Fibroblast of the aortic adventitia (primary cell): ENCODE measurements at regions not wholly inside any gene's neighbourhood (a gene's known extent, or its start where the extent isn't known, plus 50 kb on each side); places are given as distances from the start of the nearest gene placed in this dataset.

Source experiments
- DNase-seq: peaks from one replicate; pipeline ENCODE4 v3.0.0-alpha.2; 2010; ENCODE audit warnings: low read depth
- H3K4me3 ChIP-seq: 2 replicates; pipeline ENCODE4 v1.5.1; 2011; ENCODE audit warnings: low read depth, mild to moderate bottlenecking, control low read depth, low read length, moderate library complexity
- TF ChIP-seq, protein P1 (sequence below): IDR thresholded peaks from 2 replicates; pipeline ENCODE4 v1.5.1; 2011; ENCODE audit warnings: mild to moderate bottlenecking, low read length, control low read depth, inconsistent platforms; ENCODE audit not compliant: insufficient read depth

GRCh38 chr12:75891072-75891471 lies 140.5 kb downstream of the PHLDA1 start:
- TF ChIP-seq, protein P1, sequence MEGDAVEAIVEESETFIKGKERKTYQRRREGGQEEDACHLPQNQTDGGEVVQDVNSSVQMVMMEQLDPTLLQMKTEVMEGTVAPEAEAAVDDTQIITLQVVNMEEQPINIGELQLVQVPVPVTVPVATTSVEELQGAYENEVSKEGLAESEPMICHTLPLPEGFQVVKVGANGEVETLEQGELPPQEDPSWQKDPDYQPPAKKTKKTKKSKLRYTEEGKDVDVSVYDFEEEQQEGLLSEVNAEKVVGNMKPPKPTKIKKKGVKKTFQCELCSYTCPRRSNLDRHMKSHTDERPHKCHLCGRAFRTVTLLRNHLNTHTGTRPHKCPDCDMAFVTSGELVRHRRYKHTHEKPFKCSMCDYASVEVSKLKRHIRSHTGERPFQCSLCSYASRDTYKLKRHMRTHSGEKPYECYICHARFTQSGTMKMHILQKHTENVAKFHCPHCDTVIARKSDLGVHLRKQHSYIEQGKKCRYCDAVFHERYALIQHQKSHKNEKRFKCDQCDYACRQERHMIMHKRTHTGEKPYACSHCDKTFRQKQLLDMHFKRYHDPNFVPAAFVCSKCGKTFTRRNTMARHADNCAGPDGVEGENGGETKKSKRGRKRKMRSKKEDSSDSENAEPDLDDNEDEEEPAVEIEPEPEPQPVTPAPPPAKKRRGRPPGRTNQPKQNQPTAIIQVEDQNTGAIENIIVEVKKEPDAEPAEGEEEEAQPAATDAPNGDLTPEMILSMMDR, result no peak
- H3K4me3 ChIP-seq, result no peak overlapping the region
- no peak for DNase-seq

- TF ChIP-seq, protein P1, result no peak
- DNase-seq, result no peak
- no peak overlapping the region for H3K4me3 ChIP-seq
Measured at GRCh38 chr12:75890660-75891059, 140.9 kb downstream of the PHLDA1 start.

- DNase-seq, result peak; percentile 64
- H3K4me3 ChIP-seq, result no peak overlapping the region
- TF ChIP-seq, protein P1, result no peak
Measured at GRCh38 chr12:75890141-75890540, 141.4 kb downstream of the PHLDA1 start.

- TF ChIP-seq, protein P1, result no peak
- DNase-seq, result no peak
- H3K4me3 ChIP-seq, result no peak overlapping the region
Measured at GRCh38 chr12:75888874-75889613, 142.5 kb downstream of the PHLDA1 start.

DNA sequence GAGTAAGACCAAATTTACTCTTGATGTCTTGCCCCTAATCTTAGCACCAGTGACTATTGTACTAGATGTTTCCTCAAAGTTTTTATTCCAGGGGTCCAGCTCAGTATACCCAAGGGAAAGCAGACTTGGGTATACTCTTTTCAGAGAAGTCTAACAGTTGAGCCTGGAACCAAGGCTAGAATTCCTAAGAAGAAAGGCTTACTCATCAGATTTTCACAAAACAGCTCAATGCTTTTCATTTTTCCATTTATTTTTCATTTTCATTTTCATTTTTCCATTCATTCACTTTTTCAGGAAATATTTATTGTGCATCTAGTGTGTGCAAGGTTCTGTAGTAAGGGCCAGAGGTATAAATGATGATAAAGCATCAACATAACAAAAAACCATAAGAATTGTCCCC lies 143.2 kb downstream of the PHLDA1 start:
- TF ChIP-seq, protein P1, result no peak
- DNase-seq, result no peak
- no peak overlapping the region for H3K4me3 ChIP-seq

GRCh38 chr12:75887979-75888378 lies 143.6 kb downstream of the PHLDA1 start:
- no peak for DNase-seq
- no peak overlapping the region for H3K4me3 ChIP-seq
- TF ChIP-seq, protein P1, result no peak

- TF ChIP-seq, protein P1, result no peak
- no peak for DNase-seq
- H3K4me3 ChIP-seq, result no peak overlapping the region
Measured at GRCh38 chr12:75884465-75884985, 147.1 kb downstream of the PHLDA1 start.
